ENCODE measurements at regions not wholly inside any gene's neighbourhood (a gene's known extent, or its start where the extent isn't known, plus 50 kb on each side); places are given as distances from the start of the nearest gene placed in this dataset.

DNA sequence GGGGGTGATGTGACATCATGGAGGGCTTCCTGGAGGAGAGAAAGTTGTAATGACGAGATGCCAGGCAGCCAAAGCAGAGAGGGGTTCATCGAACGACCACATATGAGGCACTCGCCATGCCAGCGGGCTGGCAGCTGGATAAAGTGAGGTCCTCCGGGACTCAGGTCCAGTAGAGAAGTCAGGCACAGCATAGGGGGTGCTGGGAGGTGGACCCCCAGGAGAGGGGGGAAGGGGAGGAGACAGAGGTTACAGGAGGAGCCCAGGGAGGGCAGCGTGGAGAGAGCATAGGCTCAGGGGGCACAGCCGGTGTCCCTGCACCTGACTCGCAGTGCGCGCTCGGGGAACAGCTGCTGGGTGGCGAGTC lies 174.7 kb downstream of the BMP7 start:
- no peak overlapping the region for H2BK12ac ChIP-seq (ENCODE audit: low read length)
- H3K23ac ChIP-seq (ENCODE audit: low read length) = no peak overlapping the region
- H3K79me1 ChIP-seq (ENCODE audit: low read length) = no peaks in the 10 kb centered on the region
- no peak overlapping the region for H3K9ac ChIP-seq (ENCODE audit: low read length)
- H2BK5ac ChIP-seq (ENCODE audit: low read depth, low read length, poor library complexity) = no peak overlapping the region
- no peak overlapping the region for H3K4ac ChIP-seq (ENCODE audit: low read depth, low read length)
- peaks cover 3% of the 10 kb centered on the region for H3K9me3 ChIP-seq (ENCODE audit: insufficient read depth, low read depth, low read length)
- no peaks in the 10 kb centered on the region for H3K4me1 ChIP-seq (ENCODE audit: control insufficient read depth in 1 of 2, insufficient read depth in 2 of 2, low read length in 2 of 2)
- no peak overlapping the region for H4K91ac ChIP-seq (ENCODE audit: low read depth, low read length)
- H3K27ac ChIP-seq (ENCODE audit: low read depth, low read length) = no peak overlapping the region
- H3K14ac ChIP-seq (ENCODE audit: low read length) = no peak overlapping the region
- H3K36me3 ChIP-seq (ENCODE audit: control insufficient read depth in 1 of 2, insufficient read depth in 2 of 2, low read length in 2 of 2) = no peaks in the 10 kb centered on the region
- no peak for DNase-seq
- no peaks in the 10 kb centered on the region for H3K27me3 ChIP-seq (ENCODE audit: insufficient read depth, low read length)
- H3K4me2 ChIP-seq (ENCODE audit: low read length) = no peak overlapping the region
- H2AK5ac ChIP-seq (ENCODE audit: low read length) = no peak overlapping the region
- WGBS (ENCODE audit: extremely low coverage, insufficient coverage, insufficient read length) = no CpG with 5 or more reads among the region's 13 CpGs
- no peak overlapping the region for H2BK120ac ChIP-seq (ENCODE audit: insufficient read depth, low read length, poor library complexity)
- no peaks in the 10 kb centered on the region for H3K79me2 ChIP-seq (ENCODE audit: control insufficient read depth, insufficient read depth, low read length, poor library complexity)
- H3K18ac ChIP-seq (ENCODE audit: low read length) = no peak overlapping the region
- no peak overlapping the region for H2AFZ ChIP-seq (ENCODE audit: insufficient read depth, low read length, poor library complexity)
- no peak overlapping the region for H4K8ac ChIP-seq (ENCODE audit: low read depth, low read length)
- H3K4me3 ChIP-seq (ENCODE audit: low read depth, low read length) = no peak overlapping the region
- no peak overlapping the region for H4K12ac ChIP-seq (ENCODE audit: low read depth, low read length)

DNA sequence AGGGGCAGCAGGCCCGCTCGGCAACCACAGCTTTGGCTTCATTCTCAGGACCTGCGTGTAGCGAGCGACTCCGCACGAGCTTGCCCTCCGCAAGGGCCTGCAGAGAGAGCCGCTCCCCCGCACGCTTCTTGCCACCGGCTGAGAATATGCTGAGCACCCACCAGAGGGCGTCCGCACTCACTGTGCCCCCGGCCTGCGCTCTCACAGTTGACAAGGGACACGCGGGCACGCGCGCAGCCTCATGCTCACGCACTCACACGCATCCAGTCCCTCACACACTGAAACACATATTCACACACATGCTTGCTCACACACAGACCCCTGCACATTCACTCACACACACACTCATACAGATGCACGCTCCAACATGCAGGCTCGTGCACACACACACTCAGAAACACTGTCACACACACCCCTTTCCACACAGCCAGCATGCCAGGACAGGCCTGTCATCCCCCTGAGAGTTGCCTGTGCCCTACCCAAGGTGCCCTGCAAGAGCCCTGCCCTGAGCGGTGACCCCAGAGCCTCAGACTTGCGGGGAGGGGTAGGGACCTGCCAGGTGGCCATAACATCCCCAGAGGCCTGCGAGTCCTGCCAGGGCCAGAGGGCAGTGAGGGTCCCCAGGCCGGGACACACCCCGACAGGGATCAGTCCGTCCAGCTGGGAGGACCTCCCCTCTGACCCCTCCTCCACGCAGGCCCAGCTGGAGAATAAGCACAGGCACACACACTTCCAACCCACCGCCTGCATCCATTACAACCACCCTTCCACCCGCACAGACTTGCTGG lies 174.1 kb downstream of the BMP7 start:
- H2AK5ac ChIP-seq (ENCODE audit: low read length) = no peak overlapping the region
- H3K23ac ChIP-seq (ENCODE audit: low read length) = no peak overlapping the region
- no peaks in the 10 kb centered on the region for H3K4me1 ChIP-seq (ENCODE audit: control insufficient read depth in 1 of 2, insufficient read depth in 2 of 2, low read length in 2 of 2)
- H3K4ac ChIP-seq (ENCODE audit: low read depth, low read length) = no peak overlapping the region
- H3K79me2 ChIP-seq (ENCODE audit: control insufficient read depth, insufficient read depth, low read length, poor library complexity) = no peaks in the 10 kb centered on the region
- H4K12ac ChIP-seq (ENCODE audit: low read depth, low read length) = no peak overlapping the region
- H2BK12ac ChIP-seq (ENCODE audit: low read length) = no peak overlapping the region
- no peak overlapping the region for H4K8ac ChIP-seq (ENCODE audit: low read depth, low read length)
- no peak overlapping the region for H3K18ac ChIP-seq (ENCODE audit: low read length)
- no peaks in the 10 kb centered on the region for H3K27me3 ChIP-seq (ENCODE audit: insufficient read depth, low read length)
- H3K4me2 ChIP-seq (ENCODE audit: low read length) = no peak overlapping the region
- no peaks in the 10 kb centered on the region for H3K36me3 ChIP-seq (ENCODE audit: control insufficient read depth in 1 of 2, insufficient read depth in 2 of 2, low read length in 2 of 2)
- no peak overlapping the region for H2BK120ac ChIP-seq (ENCODE audit: insufficient read depth, low read length, poor library complexity)
- no peaks in the 10 kb centered on the region for H3K79me1 ChIP-seq (ENCODE audit: low read length)
- no peak overlapping the region for H3K9ac ChIP-seq (ENCODE audit: low read length)
- peaks cover 3% of the 10 kb centered on the region for H3K9me3 ChIP-seq (ENCODE audit: insufficient read depth, low read depth, low read length)
- peak; percentile 54 to 76 for DNase-seq
- H2AFZ ChIP-seq (ENCODE audit: insufficient read depth, low read length, poor library complexity) = no peak overlapping the region
- no CpG with 5 or more reads among the region's 34 CpGs for WGBS (ENCODE audit: extremely low coverage, insufficient coverage, insufficient read length)
- H4K91ac ChIP-seq (ENCODE audit: low read depth, low read length) = no peak overlapping the region
- H3K14ac ChIP-seq (ENCODE audit: low read length) = no peak overlapping the region
- H2BK5ac ChIP-seq (ENCODE audit: low read depth, low read length, poor library complexity) = no peak overlapping the region
- H3K4me3 ChIP-seq (ENCODE audit: low read depth, low read length) = no peak overlapping the region
- no peak overlapping the region for H3K27ac ChIP-seq (ENCODE audit: low read depth, low read length)

DNA sequence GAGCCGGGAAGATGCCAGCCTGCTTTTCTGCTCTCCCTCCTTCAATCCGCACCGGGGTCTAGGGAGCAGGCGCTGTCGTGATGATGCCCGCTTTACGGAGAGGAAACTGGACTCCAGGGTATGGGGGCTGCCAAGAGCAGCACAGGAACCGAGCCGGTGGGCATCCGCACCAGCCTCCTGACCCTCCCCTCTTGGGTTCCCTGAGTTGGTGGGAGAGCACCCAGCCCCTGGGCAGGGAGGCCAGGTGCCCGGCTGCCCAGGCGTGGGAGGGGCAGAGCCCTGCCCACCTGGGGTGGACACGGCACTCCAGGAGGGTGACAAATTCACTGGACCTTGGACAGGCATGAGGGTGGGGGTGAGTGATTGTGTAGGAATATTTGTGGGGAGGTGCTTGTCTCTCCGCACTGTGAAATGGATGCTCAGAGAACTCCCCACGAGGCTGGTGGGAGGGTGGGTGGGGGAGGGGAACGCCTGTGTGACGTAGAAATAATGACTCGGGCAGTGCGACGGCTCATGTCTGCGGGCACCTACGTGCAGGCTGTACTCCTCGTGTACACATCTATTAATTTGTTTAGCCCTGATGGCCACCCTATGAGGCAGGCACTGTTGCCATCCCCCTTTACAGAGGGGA lies 173.4 kb downstream of the BMP7 start:
- DNase-seq = no peak
- Histone ChIP-seq H3K9me3 (ENCODE audit: insufficient read depth, low read depth, low read length) (peaks cover 3% of the 10 kb centered on the region), H3K4me1 (ENCODE audit: control insufficient read depth in 1 of 2, insufficient read depth in 2 of 2, low read length in 2 of 2) (no peaks in the 10 kb centered on the region), H3K14ac (ENCODE audit: low read length) (no peak overlapping the region), H3K27ac (ENCODE audit: low read depth, low read length) (no peak overlapping the region), H4K12ac (ENCODE audit: low read depth, low read length) (no peak overlapping the region), H2BK5ac (ENCODE audit: low read depth, low read length, poor library complexity) (no peak overlapping the region), H3K9ac (ENCODE audit: low read length) (no peak overlapping the region), H3K79me2 (ENCODE audit: control insufficient read depth, insufficient read depth, low read length, poor library complexity) (no peaks in the 10 kb centered on the region), H3K4me3 (ENCODE audit: low read depth, low read length) (no peak overlapping the region), H3K27me3 (ENCODE audit: insufficient read depth, low read length) (no peaks in the 10 kb centered on the region), H3K18ac (ENCODE audit: low read length) (no peak overlapping the region), H2BK120ac (ENCODE audit: insufficient read depth, low read length, poor library complexity) (no peak overlapping the region), H2AK5ac (ENCODE audit: low read length) (no peak overlapping the region), H4K8ac (ENCODE audit: low read depth, low read length) (no peak overlapping the region), H3K36me3 (ENCODE audit: control insufficient read depth in 1 of 2, insufficient read depth in 2 of 2, low read length in 2 of 2) (no peaks in the 10 kb centered on the region), H3K79me1 (ENCODE audit: low read length) (no peaks in the 10 kb centered on the region), H3K4ac (ENCODE audit: low read depth, low read length) (no peak overlapping the region), H2AFZ (ENCODE audit: insufficient read depth, low read length, poor library complexity) (no peak overlapping the region), H2BK12ac (ENCODE audit: low read length) (no peak overlapping the region), H3K23ac (ENCODE audit: low read length) (no peak overlapping the region), H4K91ac (ENCODE audit: low read depth, low read length) (no peak overlapping the region), H3K4me2 (ENCODE audit: low read length) (no peak overlapping the region)
- WGBS (ENCODE audit: extremely low coverage, insufficient coverage, insufficient read length) = no CpG with 5 or more reads among the region's 23 CpGs

DNA sequence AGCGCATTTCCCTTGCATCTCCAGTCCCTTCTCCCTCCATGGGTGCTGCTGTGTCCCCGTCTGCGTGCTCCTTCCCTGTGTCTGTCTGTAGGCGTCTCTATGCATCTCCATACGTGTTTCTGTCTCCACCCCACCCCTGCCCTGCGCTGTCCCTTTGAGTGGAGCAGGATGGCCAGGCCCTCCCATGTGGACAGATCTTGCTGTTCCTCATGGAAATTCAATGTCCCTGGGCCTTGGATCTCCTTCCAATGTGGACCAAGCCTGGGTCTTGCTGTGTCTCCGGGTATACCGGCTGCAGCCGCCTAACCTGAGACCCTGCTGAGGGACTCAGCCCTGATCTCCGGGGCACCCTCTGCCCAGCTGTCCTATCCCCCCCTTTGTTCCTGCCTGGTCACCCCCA lies 172.7 kb downstream of the BMP7 start:
- Histone ChIP-seq H3K18ac (ENCODE audit: low read length) (no peak overlapping the region), H3K4ac (ENCODE audit: low read depth, low read length) (no peak overlapping the region), H3K4me1 (ENCODE audit: control insufficient read depth in 1 of 2, insufficient read depth in 2 of 2, low read length in 2 of 2) (no peaks in the 10 kb centered on the region), H3K79me1 (ENCODE audit: low read length) (no peaks in the 10 kb centered on the region), H3K27ac (ENCODE audit: low read depth, low read length) (no peak overlapping the region), H3K36me3 (ENCODE audit: control insufficient read depth in 1 of 2, insufficient read depth in 2 of 2, low read length in 2 of 2) (no peaks in the 10 kb centered on the region), H2AFZ (ENCODE audit: insufficient read depth, low read length, poor library complexity) (no peak overlapping the region), H2AK5ac (ENCODE audit: low read length) (no peak overlapping the region), H3K79me2 (ENCODE audit: control insufficient read depth, insufficient read depth, low read length, poor library complexity) (no peaks in the 10 kb centered on the region), H4K12ac (ENCODE audit: low read depth, low read length) (no peak overlapping the region), H3K23ac (ENCODE audit: low read length) (no peak overlapping the region), H4K8ac (ENCODE audit: low read depth, low read length) (no peak overlapping the region), H4K91ac (ENCODE audit: low read depth, low read length) (no peak overlapping the region), H3K9me3 (ENCODE audit: insufficient read depth, low read depth, low read length) (peaks cover 3% of the 10 kb centered on the region), H2BK5ac (ENCODE audit: low read depth, low read length, poor library complexity) (no peak overlapping the region), H2BK120ac (ENCODE audit: insufficient read depth, low read length, poor library complexity) (no peak overlapping the region), H3K9ac (ENCODE audit: low read length) (no peak overlapping the region), H2BK12ac (ENCODE audit: low read length) (no peak overlapping the region), H3K4me3 (ENCODE audit: low read depth, low read length) (no peak overlapping the region), H3K27me3 (ENCODE audit: insufficient read depth, low read length) (no peaks in the 10 kb centered on the region), H3K14ac (ENCODE audit: low read length) (no peak overlapping the region), H3K4me2 (ENCODE audit: low read length) (no peak overlapping the region)
- WGBS (ENCODE audit: extremely low coverage, insufficient coverage, insufficient read length) = no CpG with 5 or more reads among the region's 10 CpGs
- DNase-seq = no peak
